Neural cell (in vitro differentiated cells): ENCODE measurements at regions not wholly inside any gene's neighbourhood (a gene's known extent, or its start where the extent isn't known, plus 50 kb on each side); places are given as distances from the start of the nearest gene placed in this dataset.

Experiments used
- H2AFZ ChIP-seq: fragments of 200-600, 300-800 bp; sonication (generic), shearing (Covaris generic); 2 replicates; pipeline ENCODE4 v1.6.0; 2014; ENCODE audit warnings: low read depth, mild to moderate bottlenecking, antibody characterized with exemption, low read length, moderate library complexity
- H3F3A ChIP-seq: fragments of 200-600 bp; shearing (Covaris generic); 2 replicates; pipeline ENCODE4 v1.6.1; 2016; ENCODE audit warnings: mild to moderate bottlenecking, moderate library complexity, mixed read lengths, antibody characterized with exemption, low read length; ENCODE audit not compliant: insufficient read depth, poor library complexity, severe bottlenecking
- H3K27ac ChIP-seq: fragments of 200-600, 300-800 bp; sonication (generic), shearing (Covaris generic); 2 replicates; pipeline ENCODE4 v1.5.1; 2014; ENCODE audit warnings: mild to moderate bottlenecking, low read length, moderate library complexity
- H3K27me3 ChIP-seq: fragments of 300-800, 200-600 bp; sonication (generic), shearing (Covaris generic); 2 replicates; pipeline ENCODE4 v1.6.0; 2014; ENCODE audit warnings: mild to moderate bottlenecking, low read depth, low read length, moderate library complexity; ENCODE audit not compliant: insufficient read depth
- H3K36me3 ChIP-seq: fragments of 300-800, 200-600 bp; sonication (generic), shearing (Covaris generic); 2 replicates; pipeline ENCODE4 v1.5.1; 2014; ENCODE audit warnings: mild to moderate bottlenecking, antibody characterized with exemption, low read length, moderate library complexity; ENCODE audit not compliant: insufficient read depth
- H3K4me2 ChIP-seq: fragments of 300-800, 200-600 bp; sonication (generic), shearing (Covaris generic); 2 replicates; pipeline ENCODE4 v1.6.0; 2014; ENCODE audit warnings: mild to moderate bottlenecking, low read length
- H3K4me3 ChIP-seq: fragments of 300-800, 200-600 bp; sonication (generic), shearing (Covaris generic); 2 replicates; pipeline ENCODE4 v1.5.1; 2014; ENCODE audit warnings: mild to moderate bottlenecking, low read length, moderate library complexity
- H3K79me2 ChIP-seq: fragments of 200-600 bp; shearing (Covaris generic); replicated peaks from 2 replicates; pipeline ENCODE4 v1.6.0; 2014; ENCODE audit warnings: mild to moderate bottlenecking, low read length, moderate library complexity; ENCODE audit not compliant: insufficient read depth
- H3K9ac ChIP-seq: fragments of 300-800, 200-600 bp; sonication (generic), shearing (Covaris generic); 2 replicates; pipeline ENCODE4 v1.6.1; 2016; ENCODE audit warnings: mild to moderate bottlenecking, low read length, mixed read lengths
- H3K9me2 ChIP-seq: fragments of 200-600 bp; shearing (Covaris generic); 2 replicates; pipeline ENCODE4 v1.6.1; 2016; ENCODE audit warnings: mild to moderate bottlenecking, low read length, mixed read lengths; ENCODE audit not compliant: insufficient read depth
- H3K9me3 ChIP-seq: fragments of 200-600, 300-800 bp; sonication (generic), shearing (Covaris generic); 2 replicates; pipeline ENCODE4 v1.6.1; 2016; ENCODE audit warnings: mild to moderate bottlenecking, mixed run types, low read length, moderate library complexity, mixed read lengths
- H4K20me1 ChIP-seq: fragments of 200-600 bp; shearing (Covaris generic); 2 replicates; pipeline ENCODE4 v1.6.1; 2016; ENCODE audit warnings: mild to moderate bottlenecking, mixed run types; ENCODE audit not compliant: insufficient read depth
- EP300 ChIP-seq: fragments of 450-650 bp; conservative IDR thresholded peaks from 2 replicates; pipeline ENCODE4 v1.6.1; 2014; ENCODE audit warnings: antibody characterized with exemption, mild to moderate bottlenecking, moderate library complexity; ENCODE audit not compliant: poor library complexity, severe bottlenecking
- EZH2 ChIP-seq: fragments of 200-600, 300-800 bp; shearing (Covaris generic), sonication (generic); IDR thresholded peaks from 2 replicates; pipeline ENCODE4 v1.6.1; 2014; ENCODE audit warnings: antibody characterized with exemption, low read length, borderline replicate concordance, mild to moderate bottlenecking; ENCODE audit not compliant: insufficient read depth, poor library complexity, severe bottlenecking
- MXI1 ChIP-seq: fragments of 450-650 bp; conservative IDR thresholded peaks from 2 replicates; pipeline ENCODE4 v1.6.1; 2014; ENCODE audit warnings: antibody characterized with exemption, mild to moderate bottlenecking; ENCODE audit not compliant: poor library complexity, severe bottlenecking
- POLR2AphosphoS5 ChIP-seq: IDR thresholded peaks from 2 replicates; pipeline ENCODE4 v1.6.1; 2012
- RAD21 ChIP-seq: fragments of 450-650 bp; conservative IDR thresholded peaks from 2 replicates; pipeline ENCODE4 v1.6.1; 2014; ENCODE audit warnings: antibody characterized with exemption, mild to moderate bottlenecking, moderate library complexity
- SMC3 ChIP-seq: fragments of 450-650 bp; conservative IDR thresholded peaks from 2 replicates; pipeline ENCODE4 v1.6.1; 2014; ENCODE audit warnings: antibody characterized with exemption, mild to moderate bottlenecking, moderate library complexity; ENCODE audit not compliant: poor library complexity
- TAF1 ChIP-seq: IDR thresholded peaks from 2 replicates; pipeline ENCODE4 v1.6.1; 2012; ENCODE audit warnings: low read depth
- TF ChIP-seq, protein P1 (sequence below): fragments of 450-650 bp; IDR thresholded peaks from 2 replicates; pipeline ENCODE4 v1.5.1; 2014; ENCODE audit warnings: antibody characterized with exemption, mild to moderate bottlenecking, moderate library complexity; ENCODE audit not compliant: poor library complexity, severe bottlenecking
- TF ChIP-seq, protein P2 (sequence below): IDR thresholded peaks from 2 replicates; pipeline ENCODE4 v1.6.1; 2012; ENCODE audit warnings: borderline replicate concordance

DNA sequence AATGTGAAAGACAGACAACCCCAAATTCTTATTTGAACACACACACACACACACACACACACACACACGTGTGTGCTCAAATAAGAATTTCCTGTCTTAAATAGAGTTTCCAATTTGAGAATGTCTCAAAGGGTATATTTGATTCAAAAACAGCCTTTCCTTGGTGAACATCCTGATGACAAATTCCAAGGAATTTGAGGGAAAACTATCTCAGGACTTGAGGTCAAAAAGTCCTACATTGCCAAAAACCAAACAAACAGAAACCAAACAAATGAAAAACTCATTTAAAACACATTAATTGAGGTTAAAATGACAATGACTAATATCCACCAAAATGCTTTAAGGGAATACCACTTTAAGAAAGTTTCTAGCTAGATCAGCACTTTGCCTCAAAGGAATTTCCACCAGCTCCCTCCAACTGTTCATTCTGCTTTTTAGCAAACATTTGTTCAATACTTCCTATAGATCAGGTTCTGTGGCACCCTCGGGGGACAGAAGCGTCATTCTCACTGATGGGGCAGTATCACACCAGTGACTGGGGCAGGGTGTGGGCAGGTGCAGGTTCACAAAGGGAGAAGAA lies 232.1 kb upstream of the TRIB2 start:
- no peak overlapping the region for H3K4me2 ChIP-seq

DNA sequence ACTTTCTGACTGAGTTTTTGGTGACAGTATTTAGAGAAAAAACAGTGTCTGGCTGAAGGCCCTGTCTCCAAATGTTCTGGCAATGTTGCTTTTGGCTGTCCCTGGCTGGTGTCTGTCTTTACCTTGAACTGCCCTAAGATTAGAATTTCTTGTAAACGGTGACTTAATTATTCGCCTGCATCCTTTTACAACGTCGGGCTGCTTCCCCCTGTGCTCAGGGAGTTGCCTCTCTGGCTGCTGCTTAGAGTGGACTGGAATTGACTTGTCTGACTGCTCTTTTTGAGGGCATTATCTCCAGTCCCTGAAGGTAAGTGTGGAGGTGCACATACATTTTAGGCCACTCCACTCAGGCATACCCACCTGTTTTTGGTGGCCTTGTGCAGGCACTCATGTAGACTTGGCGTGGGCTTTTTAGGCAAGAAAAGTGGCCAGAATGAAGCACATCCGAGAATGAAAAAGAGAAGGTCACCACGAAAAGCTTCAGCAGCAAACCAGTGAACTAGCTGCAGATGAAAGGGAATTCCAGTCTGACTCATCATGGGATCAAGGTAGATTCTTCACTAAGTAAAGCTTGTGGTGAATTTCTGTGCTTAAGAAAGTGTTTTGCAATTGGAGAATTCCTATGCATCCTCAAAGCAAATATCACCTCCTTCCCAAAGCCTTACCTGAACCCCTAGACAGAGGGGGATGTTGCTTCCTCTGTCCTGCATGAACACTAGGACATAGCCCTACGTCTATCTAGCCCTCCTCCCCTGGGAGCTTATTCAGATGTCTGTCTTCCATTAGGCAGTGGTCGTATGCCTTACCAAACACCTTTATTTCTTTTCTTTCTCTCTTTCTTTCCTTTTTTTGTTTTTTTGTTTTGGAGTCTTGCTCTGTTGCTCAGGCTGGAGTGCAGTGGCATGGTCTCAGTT lies 230.3 kb upstream of the TRIB2 start:
- no peak overlapping the region for H3K4me2 ChIP-seq
- H3K9ac ChIP-seq = no peak overlapping the region
- no peaks in the 10 kb centered on the region for H3K79me2 ChIP-seq
- H3K9me2 ChIP-seq = no peaks in the 10 kb centered on the region
- no peaks in the 10 kb centered on the region for H3K27me3 ChIP-seq
- TF ChIP-seq TAF1 = no peak
- TF ChIP-seq POLR2AphosphoS5 = no peak
- TF ChIP-seq EP300 = no peak
- TF ChIP-seq MXI1 = no peak
- no peak for TF ChIP-seq RAD21
- TF ChIP-seq, protein P1, sequence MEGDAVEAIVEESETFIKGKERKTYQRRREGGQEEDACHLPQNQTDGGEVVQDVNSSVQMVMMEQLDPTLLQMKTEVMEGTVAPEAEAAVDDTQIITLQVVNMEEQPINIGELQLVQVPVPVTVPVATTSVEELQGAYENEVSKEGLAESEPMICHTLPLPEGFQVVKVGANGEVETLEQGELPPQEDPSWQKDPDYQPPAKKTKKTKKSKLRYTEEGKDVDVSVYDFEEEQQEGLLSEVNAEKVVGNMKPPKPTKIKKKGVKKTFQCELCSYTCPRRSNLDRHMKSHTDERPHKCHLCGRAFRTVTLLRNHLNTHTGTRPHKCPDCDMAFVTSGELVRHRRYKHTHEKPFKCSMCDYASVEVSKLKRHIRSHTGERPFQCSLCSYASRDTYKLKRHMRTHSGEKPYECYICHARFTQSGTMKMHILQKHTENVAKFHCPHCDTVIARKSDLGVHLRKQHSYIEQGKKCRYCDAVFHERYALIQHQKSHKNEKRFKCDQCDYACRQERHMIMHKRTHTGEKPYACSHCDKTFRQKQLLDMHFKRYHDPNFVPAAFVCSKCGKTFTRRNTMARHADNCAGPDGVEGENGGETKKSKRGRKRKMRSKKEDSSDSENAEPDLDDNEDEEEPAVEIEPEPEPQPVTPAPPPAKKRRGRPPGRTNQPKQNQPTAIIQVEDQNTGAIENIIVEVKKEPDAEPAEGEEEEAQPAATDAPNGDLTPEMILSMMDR = no peak
- no peak for TF ChIP-seq EZH2
- H3K4me3 ChIP-seq = no peak overlapping the region
- H3K36me3 ChIP-seq = no peaks in the 10 kb centered on the region
- no peaks in the 10 kb centered on the region for H3F3A ChIP-seq
- H4K20me1 ChIP-seq = no peaks in the 10 kb centered on the region
- no peak overlapping the region for H3K27ac ChIP-seq
- H2AFZ ChIP-seq = no peak overlapping the region
- no peaks in the 10 kb centered on the region for H3K9me3 ChIP-seq

More for the DNA sequence above, 232.1 kb upstream of the TRIB2 start:
- Histone ChIP-seq H3K79me2 (no peaks in the 10 kb centered on the region), H3K27me3 (no peaks in the 10 kb centered on the region), H3K9ac (no peak overlapping the region), H2AFZ (no peak overlapping the region), H3K27ac (no peak overlapping the region), H3F3A (no peaks in the 10 kb centered on the region), H4K20me1 (no peaks in the 10 kb centered on the region), H3K9me3 (no peaks in the 10 kb centered on the region), H3K4me3 (no peak overlapping the region), H3K36me3 (no peaks in the 10 kb centered on the region), H3K9me2 (no peaks in the 10 kb centered on the region)
- TF ChIP-seq POLR2AphosphoS5 = no peak
- no peak for TF ChIP-seq RAD21
- TF ChIP-seq, protein P2, sequence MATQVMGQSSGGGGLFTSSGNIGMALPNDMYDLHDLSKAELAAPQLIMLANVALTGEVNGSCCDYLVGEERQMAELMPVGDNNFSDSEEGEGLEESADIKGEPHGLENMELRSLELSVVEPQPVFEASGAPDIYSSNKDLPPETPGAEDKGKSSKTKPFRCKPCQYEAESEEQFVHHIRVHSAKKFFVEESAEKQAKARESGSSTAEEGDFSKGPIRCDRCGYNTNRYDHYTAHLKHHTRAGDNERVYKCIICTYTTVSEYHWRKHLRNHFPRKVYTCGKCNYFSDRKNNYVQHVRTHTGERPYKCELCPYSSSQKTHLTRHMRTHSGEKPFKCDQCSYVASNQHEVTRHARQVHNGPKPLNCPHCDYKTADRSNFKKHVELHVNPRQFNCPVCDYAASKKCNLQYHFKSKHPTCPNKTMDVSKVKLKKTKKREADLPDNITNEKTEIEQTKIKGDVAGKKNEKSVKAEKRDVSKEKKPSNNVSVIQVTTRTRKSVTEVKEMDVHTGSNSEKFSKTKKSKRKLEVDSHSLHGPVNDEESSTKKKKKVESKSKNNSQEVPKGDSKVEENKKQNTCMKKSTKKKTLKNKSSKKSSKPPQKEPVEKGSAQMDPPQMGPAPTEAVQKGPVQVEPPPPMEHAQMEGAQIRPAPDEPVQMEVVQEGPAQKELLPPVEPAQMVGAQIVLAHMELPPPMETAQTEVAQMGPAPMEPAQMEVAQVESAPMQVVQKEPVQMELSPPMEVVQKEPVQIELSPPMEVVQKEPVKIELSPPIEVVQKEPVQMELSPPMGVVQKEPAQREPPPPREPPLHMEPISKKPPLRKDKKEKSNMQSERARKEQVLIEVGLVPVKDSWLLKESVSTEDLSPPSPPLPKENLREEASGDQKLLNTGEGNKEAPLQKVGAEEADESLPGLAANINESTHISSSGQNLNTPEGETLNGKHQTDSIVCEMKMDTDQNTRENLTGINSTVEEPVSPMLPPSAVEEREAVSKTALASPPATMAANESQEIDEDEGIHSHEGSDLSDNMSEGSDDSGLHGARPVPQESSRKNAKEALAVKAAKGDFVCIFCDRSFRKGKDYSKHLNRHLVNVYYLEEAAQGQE = no peak
- TF ChIP-seq, protein P1 = no peak
- TF ChIP-seq EZH2 = no peak
- TF ChIP-seq TAF1 = no peak
- TF ChIP-seq EP300 = no peak
- no peak for TF ChIP-seq SMC3
- TF ChIP-seq MXI1 = no peak
